OCI-LY3 (cell line): ENCODE measurements at regions not wholly inside any gene's neighbourhood (a gene's known extent, or its start where the extent isn't known, plus 50 kb on each side); places are given as distances from the start of the nearest gene placed in this dataset.

Experiments used
- H2AFZ ChIP-seq: fragments of 200-600, 300-600 bp; shearing (Covaris generic); 2 replicates; pipeline ENCODE4 v1.6.0; 2014; ENCODE audit warnings: antibody characterized with exemption, low read depth, low read length
- H3K27ac ChIP-seq: fragments of 200-600, 300-600 bp; sonication (generic); 2 replicates; pipeline ENCODE4 v1.5.1; 2014; ENCODE audit warnings: mild to moderate bottlenecking, low read length, moderate library complexity, mixed read lengths
- H3K27me3 ChIP-seq: fragments of 200-600, 300-600 bp; sonication (generic); 2 replicates; pipeline ENCODE4 v1.6.1; 2014; ENCODE audit warnings: low read depth, low read length, mixed read lengths
- H3K36me3 ChIP-seq: fragments of 200-600, 300-600 bp; sonication (generic); replicated peaks from 2 replicates; pipeline ENCODE3; 2014; ENCODE audit warnings: low read depth, low read length, mixed read lengths
- H3K4me1 ChIP-seq: fragments of 300-600, 200-600 bp; sonication (generic); 2 replicates; pipeline ENCODE4 v1.6.1; 2014; ENCODE audit warnings: low read length, mixed read lengths
- H3K4me2 ChIP-seq: fragments of 200-600, 300-600 bp; sonication (generic); 2 replicates; pipeline ENCODE4 v1.6.1; 2014; ENCODE audit warnings: low read length, mixed read lengths
- H3K4me3 ChIP-seq: fragments of 300-600, 200-600 bp; sonication (generic); 2 replicates; pipeline ENCODE4 v1.5.1; 2014; ENCODE audit warnings: antibody characterized with exemption, mild to moderate bottlenecking, low read length, moderate library complexity
- H3K79me2 ChIP-seq: fragments of 300-600, 200-600 bp; shearing (Covaris generic); 2 replicates; pipeline ENCODE4 v1.6.1; 2014; ENCODE audit warnings: mild to moderate bottlenecking, low read length, mixed read lengths
- H3K9ac ChIP-seq: fragments of 300-600, 200-600 bp; shearing (Covaris generic); 2 replicates; pipeline ENCODE4 v1.6.0; 2014; ENCODE audit warnings: mild to moderate bottlenecking, low read length, moderate library complexity
- H3K9me3 ChIP-seq: fragments of 200-600, 300-600 bp; shearing (Covaris generic); 2 replicates; pipeline ENCODE4 v1.6.1; 2014; ENCODE audit warnings: low read length, mixed read lengths; ENCODE audit not compliant: insufficient read depth
- H4K20me1 ChIP-seq: fragments of 200-600, 300-600 bp; sonication (generic); 2 replicates; pipeline ENCODE4 v1.6.1; 2016; ENCODE audit warnings: low read length, mixed read lengths; ENCODE audit not compliant: insufficient read depth
- CTCF ChIP-seq: fragments of 200-600, 300-600 bp; sonication (generic); IDR thresholded peaks from 2 replicates; pipeline ENCODE4 v1.5.1; 2014; ENCODE audit warnings: antibody characterized with exemption, low read length, low read depth
- EZH2phosphoT487 ChIP-seq: fragments of 200-600 bp; shearing (Covaris generic); IDR thresholded peaks from 2 replicates; pipeline ENCODE4 v1.6.1; 2018; ENCODE audit warnings: antibody characterized with exemption, mixed run types, low read depth

- H3K79me2 ChIP-seq, result no peaks in the 10 kb centered on the region
These were observed 70.7 kb upstream of the TRPC7 start for GRCh38 chr5:136435946-136436543.

GRCh38 chr5:136434795-136435194 is 69.5 kb upstream of the TRPC7 start:
- Histone ChIP-seq H4K20me1 (no peaks in the 10 kb centered on the region), H3K79me2 (no peaks in the 10 kb centered on the region), H3K9ac (no peak overlapping the region), H2AFZ (no peak overlapping the region), H3K36me3 (no peaks in the 10 kb centered on the region), H3K4me1 (no peaks in the 10 kb centered on the region), H3K27ac (no peak overlapping the region), H3K4me2 (no peak overlapping the region), H3K9me3 (no peaks in the 10 kb centered on the region), H3K27me3 (no peaks in the 10 kb centered on the region), H3K4me3 (no peak overlapping the region)
- TF ChIP-seq EZH2phosphoT487 (no peak), CTCF (no peak)

More at GRCh38 chr5:136435946-136436543, 70.7 kb upstream of the TRPC7 start:
- Histone ChIP-seq H2AFZ (no peak overlapping the region), H3K27ac (no peak overlapping the region), H3K9me3 (no peaks in the 10 kb centered on the region), H3K4me2 (no peak overlapping the region), H3K36me3 (no peaks in the 10 kb centered on the region), H3K9ac (no peak overlapping the region), H3K27me3 (no peaks in the 10 kb centered on the region), H3K4me3 (no peak overlapping the region), H4K20me1 (no peaks in the 10 kb centered on the region), H3K4me1 (no peaks in the 10 kb centered on the region)
- TF ChIP-seq CTCF (no peak), EZH2phosphoT487 (no peak)

GRCh38 chr5:136432705-136433104 is 67.4 kb upstream of the TRPC7 start:
- no peaks in the 10 kb centered on the region for H3K9me3 ChIP-seq
- no peaks in the 10 kb centered on the region for H3K4me1 ChIP-seq
- no peak overlapping the region for H2AFZ ChIP-seq
- no peak overlapping the region for H3K27ac ChIP-seq
- H4K20me1 ChIP-seq, result no peaks in the 10 kb centered on the region
- no peak overlapping the region for H3K4me3 ChIP-seq
- no peak for TF ChIP-seq EZH2phosphoT487
- H3K36me3 ChIP-seq, result no peaks in the 10 kb centered on the region
- H3K4me2 ChIP-seq, result no peak overlapping the region
- H3K27me3 ChIP-seq, result no peaks in the 10 kb centered on the region
- no peak overlapping the region for H3K9ac ChIP-seq
- H3K79me2 ChIP-seq, result no peaks in the 10 kb centered on the region

- TF ChIP-seq CTCF, result no peak
- Histone ChIP-seq H3K9me3 (no peaks in the 10 kb centered on the region), H3K4me1 (no peaks in the 10 kb centered on the region), H3K9ac (no peak overlapping the region), H3K27ac (no peak overlapping the region), H4K20me1 (no peaks in the 10 kb centered on the region), H3K4me2 (no peak overlapping the region), H3K36me3 (no peaks in the 10 kb centered on the region), H3K27me3 (no peaks in the 10 kb centered on the region), H2AFZ (no peak overlapping the region), H3K79me2 (no peaks in the 10 kb centered on the region), H3K4me3 (no peak overlapping the region)
These were observed 64.7 kb upstream of the TRPC7 start for GRCh38 chr5:136430081-136430480.
